GM19328 (cell line): ENCODE measurements at regions not wholly inside any gene's neighbourhood (a gene's known extent, or its start where the extent isn't known, plus 50 kb on each side); places are given as distances from the start of the nearest gene placed in this dataset.
"Not testable (repeated sequence)": the region's sequence is repeated elsewhere in the genome, so short reads cannot be mapped to it uniquely, and the experiment has no call there.

Experiments used
- ATAC-seq: cut with Tn5 transposase; IDR thresholded peaks from one replicate; pipeline ENCODE4 v1.9.1; 2021; ENCODE audit warnings: mild to moderate bottlenecking, moderate library complexity; ENCODE audit not compliant: unreplicated experiment

DNA sequence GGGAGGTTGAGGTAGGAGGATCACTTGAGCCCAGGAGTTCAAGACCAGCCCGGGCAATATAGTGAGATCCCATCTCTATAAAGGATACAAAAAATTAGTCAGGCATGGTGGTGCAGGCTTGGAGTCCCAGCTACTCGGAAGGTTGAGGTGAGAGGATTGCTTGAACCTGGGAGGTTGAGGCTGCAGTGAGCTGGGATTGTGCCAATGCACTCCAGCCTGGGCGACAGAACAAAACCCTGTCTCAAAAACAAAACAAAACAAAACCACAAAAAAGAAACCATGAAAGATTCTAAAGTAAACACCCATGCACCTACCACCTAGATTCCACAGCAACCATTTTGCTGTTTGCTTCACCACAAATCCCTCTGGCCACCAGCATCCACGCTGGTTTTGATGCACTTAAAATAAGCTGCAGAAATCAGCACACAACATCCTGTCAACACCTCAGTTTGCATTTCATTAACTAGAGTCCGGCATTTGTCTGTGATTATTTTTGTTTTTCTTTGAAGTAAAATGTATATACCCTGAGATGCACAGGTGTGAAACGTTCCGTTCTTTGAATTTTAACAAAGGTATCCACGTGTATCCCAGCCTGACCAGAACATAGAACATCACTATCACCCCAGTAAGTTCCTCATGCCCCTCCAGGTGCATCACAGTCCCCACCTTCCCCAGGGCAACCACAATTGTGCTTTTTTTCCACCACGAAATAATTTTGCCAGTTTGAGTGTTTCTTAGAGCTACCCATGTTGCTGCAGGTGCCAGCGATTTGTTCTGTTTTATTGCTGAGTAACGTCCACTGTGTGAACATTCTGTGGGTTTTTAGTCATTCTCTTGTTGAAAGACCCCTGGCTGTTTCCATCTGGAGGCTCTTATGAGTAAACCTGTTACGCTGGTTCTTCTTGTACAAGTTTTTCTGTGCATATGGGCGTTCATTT is 191.5 kb downstream of the SEC14L1 start:
- no peak for ATAC-seq

DNA sequence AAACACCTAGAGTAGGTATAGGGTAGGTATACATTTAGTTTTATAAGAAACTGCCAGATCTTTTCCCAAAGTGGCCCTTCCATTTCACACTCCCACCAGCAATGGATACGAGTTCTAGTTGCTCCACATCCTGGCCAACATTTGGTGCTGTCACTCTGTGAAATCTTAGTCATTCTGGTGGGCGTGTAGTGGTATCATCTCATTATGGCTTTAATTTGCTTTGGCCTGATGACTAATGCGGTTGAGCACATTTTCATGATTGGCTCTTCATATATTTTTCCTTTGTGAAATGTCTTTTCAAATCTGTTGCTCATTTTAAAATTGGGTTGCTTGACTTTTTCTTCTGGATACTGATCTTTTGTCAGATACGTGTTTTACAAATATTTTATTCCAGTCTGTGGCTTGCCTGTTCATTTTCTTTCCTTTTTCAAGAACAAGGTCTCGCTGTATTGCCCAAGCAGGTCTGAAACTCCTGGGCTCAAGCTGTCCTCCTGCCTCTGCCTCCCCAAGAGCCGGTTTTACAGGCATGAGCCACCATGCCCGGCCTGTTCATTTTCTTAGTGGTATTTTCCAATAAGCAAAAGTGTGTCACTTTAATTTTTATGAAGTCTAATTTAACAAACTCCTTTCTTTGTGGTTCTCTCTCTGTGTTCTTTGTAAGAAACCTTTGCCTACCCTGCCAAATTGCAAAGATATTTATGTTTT is 192.4 kb downstream of the SEC14L1 start:
- ATAC-seq: no peak

DNA sequence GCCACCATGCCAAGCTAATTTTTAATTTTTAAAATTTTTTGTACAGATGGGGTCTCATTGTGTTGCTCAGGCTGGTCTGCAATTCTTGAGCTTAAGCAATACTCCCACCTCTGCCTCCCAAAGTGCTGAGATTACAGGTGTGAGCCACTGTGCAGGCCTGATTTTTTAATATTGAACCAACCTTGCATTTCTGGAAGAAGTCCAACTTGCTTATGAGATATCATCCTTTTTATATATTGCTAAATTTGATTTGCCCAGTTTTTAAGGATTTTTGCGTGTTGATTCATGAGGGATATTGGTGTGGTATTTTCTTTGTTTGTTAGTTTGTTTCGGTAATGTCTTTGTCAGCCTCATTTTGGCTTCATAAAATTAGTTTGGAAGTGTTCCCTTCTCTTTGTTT is 196.4 kb downstream of the SEC14L1 start:
- no peak for ATAC-seq

DNA sequence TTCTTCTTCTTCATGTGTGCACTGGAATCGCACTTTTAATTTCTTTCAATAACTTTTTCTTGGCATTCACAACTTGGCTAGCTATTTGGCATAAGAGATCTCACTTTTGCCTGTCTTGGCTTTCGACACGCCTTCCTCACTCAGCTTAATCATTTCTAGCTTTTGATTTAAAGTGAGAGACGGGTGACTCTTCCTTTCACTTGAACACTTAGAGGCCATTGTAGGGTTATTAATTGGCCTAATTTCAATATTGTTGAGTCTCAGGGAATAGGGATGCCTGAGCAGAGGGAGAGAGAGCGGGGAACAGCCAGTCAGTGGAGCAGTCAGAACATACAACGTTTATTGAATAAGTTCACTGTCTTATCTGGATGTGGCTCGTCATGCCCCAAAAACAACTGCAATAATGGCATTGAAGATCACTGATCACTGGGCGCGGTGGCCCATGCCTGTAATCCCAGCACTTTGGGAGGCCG is 200.3 kb downstream of the SEC14L1 start:
- ATAC-seq: no peak

DNA sequence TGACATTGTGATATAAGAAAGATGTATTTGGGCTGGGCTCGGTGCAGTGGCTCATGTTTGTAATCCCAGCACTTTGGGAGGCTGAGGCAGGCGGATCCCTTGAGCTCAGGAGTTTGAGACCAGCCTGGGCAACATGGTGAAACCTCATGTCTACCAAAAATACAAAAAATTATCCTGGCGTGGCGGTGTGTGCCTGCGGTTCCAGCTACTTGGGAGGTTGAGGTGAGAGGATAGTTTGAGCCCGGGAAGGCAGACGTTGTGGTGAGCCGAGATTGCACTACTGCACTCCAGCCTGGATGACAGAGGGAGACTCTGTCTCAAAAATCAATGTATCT is 201.9 kb downstream of the SEC14L1 start:
- ATAC-seq: not testable (repeated sequence)

DNA sequence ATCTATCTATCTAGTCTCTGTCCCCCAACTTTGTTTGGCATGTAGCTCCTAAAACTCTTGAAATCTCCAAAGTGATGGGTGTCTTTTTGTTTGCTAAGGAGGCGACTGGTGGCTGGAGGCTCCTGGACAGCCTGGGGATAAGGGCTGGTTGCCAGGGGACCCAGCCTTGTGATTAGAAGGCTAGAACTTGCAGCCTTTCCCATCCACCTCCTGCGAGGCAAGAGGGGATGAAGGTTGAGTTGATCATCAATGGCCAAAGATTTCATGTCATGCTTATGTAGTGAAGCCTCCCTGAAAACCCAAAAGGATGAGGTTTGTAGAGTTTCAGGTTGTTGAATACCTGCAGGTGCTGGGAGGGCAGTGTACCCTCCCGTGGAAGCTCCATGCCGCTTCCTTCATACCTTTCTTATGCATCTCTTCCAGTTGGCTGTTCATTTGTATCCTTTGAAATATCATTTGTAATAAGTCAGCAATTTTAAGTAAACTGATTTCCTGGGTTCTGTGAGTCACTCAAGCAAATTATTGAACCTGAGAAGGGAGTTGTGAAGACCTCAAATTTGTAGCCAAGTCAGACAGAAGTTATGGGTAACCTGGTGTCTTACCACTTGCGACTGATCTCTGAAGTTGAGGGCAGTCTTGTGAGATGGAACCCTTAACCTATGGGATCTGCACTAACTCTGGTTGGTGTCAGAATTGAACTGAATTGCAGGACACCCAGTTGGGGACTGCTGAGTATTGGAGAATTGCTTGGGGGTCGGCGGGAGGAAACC is 202.4 kb downstream of the SEC14L1 start:
- ATAC-seq: no peak

DNA sequence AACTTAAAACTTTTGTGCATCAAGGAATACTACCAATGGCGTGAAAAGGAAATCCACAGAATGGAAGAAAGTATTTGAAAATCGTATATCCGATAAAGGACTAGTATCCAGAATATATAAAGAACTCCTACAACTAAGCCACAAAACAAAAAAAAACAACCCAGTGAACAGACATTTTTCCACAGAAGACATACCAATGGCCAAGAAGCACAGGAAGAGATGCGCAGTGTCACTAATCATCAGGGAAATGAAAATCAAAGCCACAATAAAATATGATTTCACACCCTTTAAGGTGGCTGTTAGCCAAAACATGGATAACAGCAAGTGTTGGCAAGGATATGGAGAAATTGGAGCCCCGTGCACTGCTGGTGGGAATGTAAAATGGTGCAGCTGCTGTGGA is 203.3 kb downstream of the SEC14L1 start:
- ATAC-seq: no peak

DNA sequence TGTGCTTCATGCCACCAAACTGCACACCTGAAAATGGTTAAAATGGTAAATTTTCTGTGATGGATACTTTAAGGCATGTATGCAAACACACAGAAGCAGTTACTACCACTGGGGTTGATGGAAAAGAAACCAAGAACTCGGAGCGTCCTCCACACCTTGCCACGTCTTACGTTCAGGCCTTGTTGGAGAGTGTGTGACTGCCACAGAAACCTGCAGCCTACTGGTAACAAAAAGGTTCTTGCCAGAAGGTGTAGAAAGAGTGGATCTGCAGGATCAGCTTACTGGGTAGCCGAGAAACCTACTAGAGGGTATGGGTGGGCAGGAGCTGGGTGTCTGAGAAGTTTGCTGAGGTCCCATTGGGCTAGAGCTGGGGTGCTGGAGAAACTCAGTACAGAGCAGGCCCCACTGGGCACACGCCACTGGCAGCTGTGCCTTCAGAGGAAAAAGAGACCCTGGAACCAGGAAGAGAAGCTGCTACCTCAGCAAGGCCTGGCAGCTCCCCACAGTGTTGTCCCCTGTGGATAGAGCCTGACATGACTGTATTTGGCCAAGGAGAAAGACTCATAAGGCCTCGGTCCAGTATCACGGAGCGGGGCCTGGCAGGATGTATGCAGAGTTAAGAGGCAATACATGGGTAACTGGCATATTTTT is 204.6 kb downstream of the SEC14L1 start:
- ATAC-seq: no peak

DNA sequence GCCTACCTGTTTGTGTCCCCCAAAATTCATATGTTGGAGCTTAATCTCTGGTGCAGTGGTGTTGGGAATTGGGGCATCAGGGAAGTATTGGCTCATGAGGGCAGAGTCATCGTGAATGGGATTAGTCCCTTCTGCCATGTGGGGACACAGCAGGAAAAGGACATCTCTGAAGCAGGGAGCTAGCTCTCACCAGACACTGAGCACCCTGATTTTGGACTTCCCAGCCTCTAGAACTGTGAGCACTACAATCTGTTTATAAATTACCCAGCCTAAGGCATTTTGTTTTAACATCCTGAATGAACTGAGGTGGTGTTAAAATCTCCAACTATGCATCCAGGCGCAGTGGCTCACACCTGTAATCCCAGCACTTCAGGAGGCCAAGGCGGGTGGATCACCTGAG is 206.0 kb downstream of the SEC14L1 start:
- no peak for ATAC-seq

DNA sequence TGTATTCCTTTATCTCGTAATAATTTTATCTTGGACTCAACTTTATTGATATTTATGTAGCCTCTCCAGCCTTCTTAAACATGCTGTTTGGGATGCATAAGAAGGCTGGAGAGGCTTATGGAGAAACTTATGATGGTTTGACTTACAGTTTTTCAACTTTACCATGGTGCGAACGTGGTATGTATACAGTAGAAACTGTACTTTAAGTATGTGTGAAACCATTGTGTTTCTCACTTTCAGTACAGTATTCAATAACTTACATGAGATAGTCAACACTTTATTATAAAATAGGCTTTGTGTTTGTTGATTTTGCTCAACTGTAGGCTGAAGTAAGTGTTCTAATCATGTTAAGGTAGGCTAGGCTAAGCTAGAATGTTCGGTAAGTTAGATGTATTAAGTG is 206.8 kb downstream of the SEC14L1 start:
- ATAC-seq: no peak

DNA sequence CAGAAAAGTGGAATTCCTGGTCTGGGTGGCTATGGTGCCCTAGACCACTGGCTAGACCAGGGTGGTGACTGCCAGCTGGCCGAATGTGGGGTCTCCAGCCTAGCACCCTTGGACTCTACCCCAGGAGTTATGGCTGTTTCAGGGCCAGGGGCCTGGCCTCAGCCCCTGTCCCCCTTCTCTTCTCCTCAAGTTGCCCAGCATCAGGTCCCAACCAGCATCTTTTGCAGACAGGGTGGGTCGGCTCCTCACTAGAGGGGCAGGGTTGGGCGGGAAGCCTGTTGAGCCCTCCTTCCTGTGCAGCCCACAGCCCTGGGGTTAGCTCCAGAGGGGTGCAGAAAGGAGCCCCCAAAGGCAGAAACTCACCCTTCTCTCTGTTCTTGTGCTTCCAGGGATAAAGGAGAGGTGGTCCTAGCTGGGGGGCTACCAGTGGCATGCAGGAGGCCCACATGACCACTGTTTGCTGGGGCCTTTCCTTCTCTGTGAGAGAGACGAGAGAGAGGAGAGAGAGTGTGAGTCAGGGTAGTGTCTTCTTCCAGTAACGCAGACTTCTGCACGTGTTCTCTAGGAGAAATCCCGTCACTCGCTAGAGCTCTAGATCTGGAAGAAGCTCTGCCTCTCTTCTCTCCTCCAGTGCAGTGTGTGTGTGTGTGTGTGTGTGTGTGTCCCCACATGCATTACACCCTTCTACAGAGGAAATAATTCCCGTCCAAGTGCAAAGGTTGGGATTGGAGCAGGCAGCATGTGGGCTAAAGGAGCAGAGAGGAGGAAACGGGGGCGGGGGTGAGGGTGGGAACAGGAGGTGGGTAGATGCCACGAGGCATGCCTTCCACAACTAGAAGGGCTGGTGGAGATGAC is 209.4 kb downstream of the SEC14L1 start:
- no peak for ATAC-seq

DNA sequence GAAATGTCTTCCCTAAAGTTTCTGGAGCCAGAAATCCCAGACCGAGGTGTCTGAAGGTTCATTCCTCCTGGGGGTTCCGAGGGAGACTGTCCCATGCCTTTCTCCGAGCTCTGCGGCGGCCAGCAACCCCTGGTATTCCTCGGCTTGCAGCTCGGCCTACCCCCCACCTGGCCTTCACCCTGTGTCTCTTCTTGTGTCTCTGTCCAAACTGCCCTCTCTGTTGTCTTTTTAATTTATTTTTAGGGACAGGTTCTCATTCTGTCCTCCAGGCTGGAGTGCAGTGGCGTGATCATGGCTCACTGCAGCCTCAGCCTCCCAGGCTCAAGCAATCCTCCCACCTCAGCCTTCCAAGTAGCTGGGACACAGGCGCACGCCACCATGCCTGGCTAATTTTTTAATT is 211.7 kb downstream of the SEC14L1 start:
- no peak for ATAC-seq

DNA sequence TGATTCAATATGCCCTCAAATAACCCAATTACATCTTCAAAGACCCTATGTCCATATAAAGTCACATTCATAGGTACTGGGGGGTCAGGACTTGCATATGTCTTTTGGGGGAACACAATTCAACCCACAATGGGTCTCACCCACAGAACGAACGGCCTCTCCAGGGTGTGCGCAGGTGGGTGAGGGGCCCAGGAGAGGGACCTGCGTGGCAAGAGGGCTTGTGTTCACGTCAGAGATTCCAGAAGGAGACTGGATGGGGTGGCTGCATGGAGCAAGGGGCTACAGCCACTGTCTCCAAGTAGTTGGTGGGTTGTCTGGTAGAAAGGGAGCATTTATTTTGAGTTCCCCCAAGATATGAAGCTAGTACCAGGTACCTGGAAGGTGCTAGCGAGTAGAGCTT is 212.2 kb downstream of the SEC14L1 start:
- ATAC-seq: no peak

DNA sequence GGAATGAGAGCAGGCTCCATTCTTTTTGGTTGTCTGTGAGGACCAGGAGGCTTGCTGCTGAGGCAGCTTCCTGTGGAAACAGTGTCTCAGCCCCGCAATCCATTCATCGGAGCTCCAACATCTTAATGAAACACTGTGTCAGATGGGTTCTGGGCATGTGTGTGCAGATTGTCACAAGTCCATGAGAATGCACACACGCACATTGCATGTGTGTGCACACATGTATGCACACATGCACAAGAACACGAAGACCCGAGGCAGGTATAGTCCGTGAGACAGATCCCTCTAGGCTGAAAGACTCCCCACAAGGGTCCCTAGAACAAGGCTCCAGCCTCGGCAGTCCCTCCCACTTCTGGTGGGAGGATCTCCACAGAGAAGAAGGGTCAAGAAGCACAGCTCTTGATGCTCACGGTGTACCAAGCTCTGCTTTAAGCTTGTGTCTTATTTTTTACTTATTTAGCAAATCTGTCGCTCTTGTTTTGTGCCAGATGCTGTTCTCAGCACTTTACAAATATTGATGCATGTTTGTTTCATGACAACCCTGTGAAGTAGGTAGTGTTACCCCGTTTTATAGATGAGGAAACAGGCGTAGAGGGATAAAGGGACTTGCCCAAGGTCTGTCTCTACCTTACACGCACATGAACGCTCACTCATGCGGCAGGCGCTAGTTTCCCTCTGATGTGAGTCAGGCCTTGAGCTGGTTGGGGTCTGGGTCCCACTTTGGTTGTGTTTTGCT is 213.1 kb downstream of the SEC14L1 start:
- no peak for ATAC-seq

DNA sequence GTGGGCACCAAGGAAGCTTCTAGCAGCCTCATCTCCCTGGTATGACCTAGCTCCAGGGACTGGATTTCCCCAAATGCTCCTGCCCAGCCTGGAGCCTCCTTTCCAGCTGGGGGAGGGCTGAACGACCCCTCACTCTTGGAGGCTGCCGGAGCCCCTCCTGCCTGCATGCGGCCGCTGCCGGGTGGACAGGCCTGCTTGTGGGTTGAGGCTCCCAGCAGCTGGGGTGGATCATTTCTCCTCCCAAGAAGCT is 213.6 kb downstream of the SEC14L1 start:
- no peak for ATAC-seq

DNA sequence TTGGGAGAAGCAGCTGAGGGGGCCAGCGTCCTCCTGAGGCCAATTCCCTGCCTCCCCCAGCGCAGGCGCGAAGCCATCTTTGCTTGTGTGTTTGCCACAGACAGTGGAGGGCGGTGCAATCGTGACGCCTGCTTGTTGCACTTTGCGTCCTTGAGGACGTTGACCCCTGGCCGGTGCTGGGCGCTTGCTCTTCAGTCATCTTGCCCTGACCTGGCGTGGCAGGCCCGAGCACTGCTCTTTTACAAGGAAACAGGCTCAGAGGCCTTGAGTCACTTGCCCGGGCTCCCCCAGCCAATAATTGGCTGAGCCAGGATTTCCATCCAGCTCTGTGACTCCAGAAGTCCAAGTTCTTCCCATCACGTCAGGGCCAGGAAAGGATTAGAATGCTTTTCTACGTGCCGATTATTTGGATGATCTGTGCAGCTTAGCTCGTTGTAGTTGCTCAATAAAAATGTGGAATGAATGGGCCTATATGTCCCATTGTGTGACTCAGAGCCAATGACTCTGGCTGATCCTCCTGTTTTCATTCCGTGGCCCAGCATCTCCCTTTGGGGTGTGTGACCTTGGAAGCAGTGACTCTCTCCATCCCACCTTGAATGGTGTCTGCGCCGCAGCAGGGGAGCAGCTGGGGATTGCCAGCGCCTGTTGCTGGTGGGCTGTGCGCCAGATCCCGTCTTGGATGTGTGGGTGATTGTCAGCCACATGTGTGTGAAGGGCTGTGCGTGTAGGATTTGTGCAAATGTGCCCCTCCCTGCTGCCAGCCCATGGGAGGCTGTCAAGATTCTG is 214.1 kb downstream of the SEC14L1 start:
- no peak for ATAC-seq

DNA sequence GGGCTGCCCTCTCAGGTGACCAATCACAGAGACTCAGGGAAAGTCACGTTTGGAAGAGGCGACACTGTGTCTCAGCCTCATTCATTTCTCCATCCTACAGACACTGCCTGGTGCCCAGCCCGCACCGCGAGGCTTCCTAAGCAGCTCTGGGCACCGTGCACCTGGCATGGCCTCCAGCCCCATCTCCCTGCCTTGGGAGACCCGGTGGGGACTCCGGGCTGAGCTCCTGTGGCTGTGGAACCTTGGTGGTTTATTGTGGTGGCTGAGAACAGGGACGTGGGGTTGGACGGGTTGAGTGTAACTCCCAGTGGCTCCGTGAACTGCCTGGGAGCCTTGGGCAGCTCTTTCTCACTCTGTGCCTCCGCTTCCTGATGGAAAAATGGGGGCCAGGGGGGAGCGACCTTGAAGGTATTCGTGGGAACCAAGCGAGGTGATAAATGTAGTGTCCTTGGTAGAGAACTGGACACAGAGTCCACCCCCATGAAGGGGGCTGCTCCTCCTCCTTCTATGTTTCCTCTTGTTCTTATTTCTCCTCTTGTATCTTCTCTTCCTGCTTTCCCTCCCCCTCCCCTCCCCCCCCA is 215.4 kb downstream of the SEC14L1 start:
- ATAC-seq: no peak

DNA sequence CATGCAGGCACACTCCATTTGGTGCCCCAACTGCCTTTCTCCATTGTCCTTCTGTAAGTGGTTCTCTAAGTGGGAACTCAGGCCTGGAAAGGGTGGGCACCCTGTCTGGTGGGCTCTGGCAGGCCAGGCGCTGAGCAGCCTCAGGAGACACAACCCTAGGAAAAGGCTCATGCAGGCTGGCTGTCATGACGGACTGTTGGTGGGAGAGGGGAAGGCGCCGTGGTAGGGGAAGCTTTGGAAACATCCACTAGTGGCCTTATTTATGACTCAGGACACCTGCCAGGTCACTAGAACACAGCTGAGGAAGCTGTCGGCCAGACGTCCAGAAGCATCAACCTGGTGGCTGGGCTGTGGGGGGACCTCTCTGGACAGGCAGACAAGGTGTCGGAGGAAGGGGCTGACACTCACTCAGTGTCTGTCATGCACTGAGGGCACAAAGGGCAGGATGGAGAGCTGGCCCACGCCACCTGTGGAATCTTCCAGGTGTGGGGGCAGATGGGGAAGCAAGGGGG is 216.0 kb downstream of the SEC14L1 start:
- no peak for ATAC-seq
